PC-3 (cell line): ENCODE measurements at regions not wholly inside any gene's neighbourhood (a gene's known extent, or its start where the extent isn't known, plus 50 kb on each side); places are given as distances from the start of the nearest gene placed in this dataset.

Source experiments
- CTCF ChIP-seq: fragments of 300-600 bp; sonication (generic); conservative IDR thresholded peaks from 2 replicates; pipeline ENCODE4 v1.5.1; 2017; ENCODE audit warnings: antibody characterized with exemption, low read depth, mild to moderate bottlenecking, low read length
- EZH2phosphoT487 ChIP-seq: fragments of 300-600 bp; sonication (generic); IDR thresholded peaks from 2 replicates; pipeline ENCODE4 v1.6.1; 2018; ENCODE audit warnings: mild to moderate bottlenecking, antibody characterized with exemption, low read length, borderline replicate concordance

GRCh38 chr5:88474574-88474973 lies 205.9 kb upstream of the TMEM161B start:
- TF ChIP-seq CTCF (no peak), EZH2phosphoT487 (no peak)
